ENCODE measurements at regions not wholly inside any gene's neighbourhood (a gene's known extent, or its start where the extent isn't known, plus 50 kb on each side); places are given as distances from the start of the nearest gene placed in this dataset.
A peak's percentile ranks its signal among the peaks of the same experiment; 100 is the strongest.

GRCh38 chr12:123077298-123078119, 73.4 kb downstream of the PITPNM2 start:
- DNase-seq: no peak

- DNase-seq: peak in 1 of 4 experiments; percentile 10
Measured at GRCh38 chr12:123076604-123077297, 74.1 kb downstream of the PITPNM2 start.

GRCh38 chr12:123075646-123076171, 75.2 kb downstream of the PITPNM2 start:
- peak; percentile 39 to 59 (median 50) for DNase-seq

GRCh38 chr12:123075087-123075645, 75.7 kb downstream of the PITPNM2 start:
- DNase-seq: no peak

- no peak for DNase-seq
Measured at GRCh38 chr12:123073962-123074801, 76.7 kb downstream of the PITPNM2 start.

- no peak for DNase-seq
Measured at GRCh38 chr12:123073292-123073691, 77.6 kb downstream of the PITPNM2 start.

GRCh38 chr12:123071857-123072256, 79.0 kb downstream of the PITPNM2 start:
- no peak for DNase-seq

GRCh38 chr12:123071099-123071800, 79.6 kb downstream of the PITPNM2 start:
- DNase-seq: no peak

GRCh38 chr12:123070267-123071081, 80.4 kb downstream of the PITPNM2 start:
- no peak for DNase-seq

GRCh38 chr12:123069436-123070266, 81.2 kb downstream of the PITPNM2 start:
- no peak for DNase-seq

- no peak for DNase-seq
Measured at GRCh38 chr12:123067654-123068053, 83.2 kb downstream of the PITPNM2 start.

- DNase-seq: no peak
Measured at GRCh38 chr12:123066384-123066710, 84.5 kb downstream of the PITPNM2 start.

GRCh38 chr12:123065676-123066383, 85.1 kb downstream of the PITPNM2 start:
- no peak for DNase-seq

- no peak for DNase-seq
Measured at GRCh38 chr12:123064885-123065619, 84.6 kb downstream of the ARL6IP4 start.

- no peak for DNase-seq
Measured at GRCh38 chr12:123064366-123064765, 83.9 kb downstream of the ARL6IP4 start.

- DNase-seq: no peak
Measured at GRCh38 chr12:123063535-123063934, 83.1 kb downstream of the ARL6IP4 start.

GRCh38 chr12:123062681-123063486, 82.4 kb downstream of the ARL6IP4 start:
- DNase-seq: no peak

Measured in activated naive CD4-positive, alpha-beta T cell (primary cell).